B cell (primary cell): ENCODE measurements at regions not wholly inside any gene's neighbourhood (a gene's known extent, or its start where the extent isn't known, plus 50 kb on each side); places are given as distances from the start of the nearest gene placed in this dataset.

Experiments used
- EZH2 ChIP-seq: IDR thresholded peaks from 2 replicates; pipeline ENCODE4 v1.6.1; 2012; ENCODE audit warnings: borderline replicate concordance, low read depth, mild to moderate bottlenecking, moderate library complexity, low read length; ENCODE audit not compliant: insufficient read depth, poor library complexity, severe bottlenecking
- TF ChIP-seq, protein P1 (sequence below): fragments of 200-600 bp; IDR thresholded peaks from one replicate; pipeline ENCODE4 v1.8.0; 2022; ENCODE audit warnings: antibody characterized with exemption, mild to moderate bottlenecking

- TF ChIP-seq, protein P1, sequence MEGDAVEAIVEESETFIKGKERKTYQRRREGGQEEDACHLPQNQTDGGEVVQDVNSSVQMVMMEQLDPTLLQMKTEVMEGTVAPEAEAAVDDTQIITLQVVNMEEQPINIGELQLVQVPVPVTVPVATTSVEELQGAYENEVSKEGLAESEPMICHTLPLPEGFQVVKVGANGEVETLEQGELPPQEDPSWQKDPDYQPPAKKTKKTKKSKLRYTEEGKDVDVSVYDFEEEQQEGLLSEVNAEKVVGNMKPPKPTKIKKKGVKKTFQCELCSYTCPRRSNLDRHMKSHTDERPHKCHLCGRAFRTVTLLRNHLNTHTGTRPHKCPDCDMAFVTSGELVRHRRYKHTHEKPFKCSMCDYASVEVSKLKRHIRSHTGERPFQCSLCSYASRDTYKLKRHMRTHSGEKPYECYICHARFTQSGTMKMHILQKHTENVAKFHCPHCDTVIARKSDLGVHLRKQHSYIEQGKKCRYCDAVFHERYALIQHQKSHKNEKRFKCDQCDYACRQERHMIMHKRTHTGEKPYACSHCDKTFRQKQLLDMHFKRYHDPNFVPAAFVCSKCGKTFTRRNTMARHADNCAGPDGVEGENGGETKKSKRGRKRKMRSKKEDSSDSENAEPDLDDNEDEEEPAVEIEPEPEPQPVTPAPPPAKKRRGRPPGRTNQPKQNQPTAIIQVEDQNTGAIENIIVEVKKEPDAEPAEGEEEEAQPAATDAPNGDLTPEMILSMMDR, result no peak
- TF ChIP-seq EZH2, result no peak
Observed at GRCh38 chr10:8193546-8193945, 139.1 kb downstream of the GATA3 start.
